Transverse colon (tissue), 4 donors: ENCODE measurements at regions not wholly inside any gene's neighbourhood (a gene's known extent, or its start where the extent isn't known, plus 50 kb on each side); places are given as distances from the start of the nearest gene placed in this dataset.

Experiments
- DNase-seq: peaks from one replicate; pipeline ENCODE4 v3.0.0-alpha.2; 2019
- H3K27ac ChIP-seq, 4 donors: fragments of 200-600 bp; sonication (generic); 2 replicates each; pipeline ENCODE4 v1.5.1; 2016 to 2018; ENCODE audit warnings: inconsistent platforms in 4 of 4
- H3K27me3 ChIP-seq: fragments of 200-600 bp; sonication (generic); 2 replicates; pipeline ENCODE4 v1.5.1; 2017; ENCODE audit warnings: inconsistent platforms
- H3K36me3 ChIP-seq, 4 donors: fragments of 200-600 bp; sonication (generic); 2 replicates each; pipeline ENCODE4 v1.5.1; 2017 to 2019; ENCODE audit warnings: inconsistent platforms in 4 of 4
- H3K4me1 ChIP-seq, 4 donors: fragments of 200-600 bp; sonication (generic); 2 replicates each; pipeline ENCODE4 v1.5.1; 2017 to 2020; ENCODE audit warnings: inconsistent platforms in 4 of 4
- H3K4me3 ChIP-seq, 4 donors: fragments of 200-600 bp; sonication (generic); 1 replicate in 1 of 4; 2 replicates in 3 of 4; pipeline versions ENCODE4 v1.5.1 to v1.6.1; 2017 to 2019; ENCODE audit warnings: inconsistent platforms in 4 of 4
- H3K9me3 ChIP-seq, 2 donors: fragments of 200-600 bp; sonication (generic); 2 replicates each; pipeline ENCODE4 v1.5.1; 2017 to 2019; ENCODE audit warnings: inconsistent platforms in 2 of 2
- CTCF ChIP-seq, 5 experiments: fragments of 200-600 bp in 3 of 5; fragments of 450-650 bp in 2 of 5; sonication (generic) in 3 of 5; IDR thresholded peaks; 1 replicate in 2 of 5; 2 replicates in 3 of 5; pipeline ENCODE4 v1.5.1; 2016 to 2017; ENCODE audit warnings: antibody characterized with exemption in 5 of 5, inconsistent platforms in 3 of 5, mild to moderate bottlenecking in 2 of 5, moderate library complexity in 1 of 5
- EP300 ChIP-seq: sonication (generic); formaldehyde crosslinking; IDR thresholded peaks from one replicate; pipeline ENCODE4 v1.6.1; 2017; ENCODE audit warnings: antibody characterized with exemption, low read depth
- POLR2A ChIP-seq: fragments of 450-650 bp; IDR thresholded peaks from one replicate; pipeline ENCODE4 v1.6.1; 2016; ENCODE audit warnings: antibody characterized with exemption, mild to moderate bottlenecking, moderate library complexity
- POLR2AphosphoS5 ChIP-seq, 3 donors: sonication (generic); formaldehyde crosslinking; IDR thresholded peaks; one replicate each; pipeline ENCODE4 v1.6.1; 2016; ENCODE audit warnings: antibody characterized with exemption in 3 of 3
- WGBS, 2 donors: methylation state at CpG; one replicate each; pipeline ENCODE4 v1.1.5; 2018; ENCODE audit warnings: low coverage in 1 of 2; 5-methylcytosine and 5-hydroxymethylcytosine counted together
- in situ Hi-C, 4 donors: fragments of 200-750 bp; cut with MboI; loops; one replicate each; pipeline versions ENCODE4 v1.15.0 to v1.15.1; 2017; ENCODE audit warnings: low sequenced_read_pairs in 3 of 4, low pct_ligation_motif_present in 1 of 4, low pct_unique_long_range_greater_than_20kb in 1 of 4
- intact Hi-C: fragments of 100-400 bp; cut with DNase I; formaldehyde crosslinking; loops from one replicate; pipeline ENCODE4 v1.15.1; 2023; ENCODE audit warnings: low total_unique reads

- DNase-seq: no peak
These were observed 225.7 kb downstream of the KCNC2 start for GRCh38 chr12:74983917-74984316.

GRCh38 chr12:74984631-74985030, 225.0 kb downstream of the KCNC2 start:
- 37% methylated on average over 4 of the region's 4 CpGs; no CpG with 5 or more reads in 1 of the 2 donors for WGBS, 2 donors
- H3K9me3 ChIP-seq: no peaks in the 10 kb centered on the region
- DNase-seq: no peak

More at GRCh38 chr12:74983917-74984316, 225.7 kb downstream of the KCNC2 start:
- TF ChIP-seq CTCF (IDR thresholded peaks at IDR 0.05) (no peak), EP300 (no peak), POLR2AphosphoS5 (IDR thresholded peaks at IDR 0.05) (no peak), POLR2A (no peak)
- intact Hi-C loops (no loop called here), in situ Hi-C loops (no loop called here)
- H3K4me1 ChIP-seq: peaks cover 0 to 24% (median 0%) of the 10 kb centered on the region in 4 donors
- no peaks in the 10 kb centered on the region for H3K36me3 ChIP-seq
- no peak overlapping the region for H3K27ac ChIP-seq
- WGBS, 2 donors: 49 to 52% methylated on average over 3 of the region's 3 CpGs
- no peak overlapping the region for H3K4me3 ChIP-seq
- H3K9me3 ChIP-seq: no peaks in the 10 kb centered on the region
- H3K27me3 ChIP-seq: no peaks in the 10 kb centered on the region

GRCh38 chr12:74985293-74985985, 224.2 kb downstream of the KCNC2 start:
- Histone ChIP-seq H3K4me3 (no peak overlapping the region), H3K36me3 (no peaks in the 10 kb centered on the region), H3K9me3 (no peaks in the 10 kb centered on the region), H3K27me3 (no peaks in the 10 kb centered on the region), H3K27ac (no peak overlapping the region), H3K4me1 (peaks cover 0 to 18% (median 0%) of the 10 kb centered on the region in 4 donors)
- DNase-seq: no peak
- in situ Hi-C loops (no loop called here), intact Hi-C loops (no loop called here)
- TF ChIP-seq POLR2A: no peak
- TF ChIP-seq CTCF (IDR thresholded peaks at IDR 0.05): no peak
- TF ChIP-seq EP300: no peak
- TF ChIP-seq POLR2AphosphoS5 (IDR thresholded peaks at IDR 0.05): no peak
- 86% methylated on average over 11 of the region's 11 CpGs; no CpG with 5 or more reads in 1 of the 2 donors for WGBS, 2 donors

More at GRCh38 chr12:74984631-74985030, 225.0 kb downstream of the KCNC2 start:
- Histone ChIP-seq H3K4me1 (peaks cover 0 to 24% (median 0%) of the 10 kb centered on the region in 4 donors), H3K27ac (no peak overlapping the region), H3K4me3 (no peak overlapping the region), H3K27me3 (no peaks in the 10 kb centered on the region), H3K36me3 (no peaks in the 10 kb centered on the region)
- intact Hi-C loops (no loop called here), in situ Hi-C loops (no loop called here)
- TF ChIP-seq CTCF (IDR thresholded peaks at IDR 0.05) (no peak), POLR2AphosphoS5 (IDR thresholded peaks at IDR 0.05) (no peak), POLR2A (no peak), EP300 (no peak)

GRCh38 chr12:74985986-74986319, 223.7 kb downstream of the KCNC2 start:
- DNase-seq: no peak
- WGBS, 2 donors: 89 to 90% methylated on average over 3 to 5 of the region's 5 CpGs
- H3K27ac ChIP-seq: no peak overlapping the region
- H3K4me3 ChIP-seq: no peak overlapping the region
- in situ Hi-C loops: no loop called here
- TF ChIP-seq POLR2AphosphoS5 (IDR thresholded peaks at IDR 0.05): no peak
- no peak for TF ChIP-seq POLR2A
- no peak for TF ChIP-seq CTCF (IDR thresholded peaks at IDR 0.05)
- TF ChIP-seq EP300: no peak
- no peaks in the 10 kb centered on the region for H3K36me3 ChIP-seq
- H3K4me1 ChIP-seq: peaks cover 0 to 13% (median 0%) of the 10 kb centered on the region in 4 donors
- H3K27me3 ChIP-seq: no peaks in the 10 kb centered on the region
- no peaks in the 10 kb centered on the region for H3K9me3 ChIP-seq
- intact Hi-C loops: no loop called here
